GM21360 (cell line): ENCODE measurements at regions not wholly inside any gene's neighbourhood (a gene's known extent, or its start where the extent isn't known, plus 50 kb on each side); places are given as distances from the start of the nearest gene placed in this dataset.

ENCODE experiments used
- ATAC-seq: cut with Tn5 transposase; IDR thresholded peaks from one replicate; pipeline ENCODE4 v1.9.1; 2021; ENCODE audit warnings: mild to moderate bottlenecking, moderate library complexity; ENCODE audit not compliant: unreplicated experiment

DNA sequence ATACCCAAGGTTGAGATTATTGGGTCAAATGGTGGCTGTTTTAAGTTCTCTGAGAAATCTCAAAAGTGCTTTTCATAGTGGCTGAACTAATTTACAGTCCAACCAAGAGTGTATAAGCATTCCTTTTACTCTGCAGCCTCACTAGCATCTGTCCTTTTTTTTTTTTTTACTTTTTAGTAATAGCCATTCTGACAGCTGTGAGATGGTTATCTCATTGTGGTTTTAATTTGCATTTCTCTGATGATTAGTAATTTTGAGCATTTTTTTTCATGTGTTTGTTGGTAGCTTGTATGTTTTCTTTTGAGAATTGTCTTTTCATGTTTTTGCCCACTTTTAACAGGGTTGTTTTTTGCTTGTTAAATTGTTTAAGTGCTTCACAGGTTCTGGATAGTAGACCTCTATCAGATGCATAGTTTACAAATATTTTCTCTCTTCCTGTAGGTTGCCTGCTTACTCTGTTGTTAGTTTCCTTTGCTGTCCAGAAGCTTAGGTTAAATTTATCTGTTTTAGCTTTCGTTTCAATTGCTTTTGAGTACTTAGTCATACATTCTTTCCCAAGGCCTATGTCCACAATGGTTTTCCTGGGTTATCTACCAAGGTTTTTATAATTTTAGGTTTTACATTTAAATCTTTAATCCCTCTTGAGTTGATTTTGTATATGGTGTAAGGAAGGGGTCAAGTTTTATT is 881.3 kb upstream of the SEL1L start:
- ATAC-seq: no peak

DNA sequence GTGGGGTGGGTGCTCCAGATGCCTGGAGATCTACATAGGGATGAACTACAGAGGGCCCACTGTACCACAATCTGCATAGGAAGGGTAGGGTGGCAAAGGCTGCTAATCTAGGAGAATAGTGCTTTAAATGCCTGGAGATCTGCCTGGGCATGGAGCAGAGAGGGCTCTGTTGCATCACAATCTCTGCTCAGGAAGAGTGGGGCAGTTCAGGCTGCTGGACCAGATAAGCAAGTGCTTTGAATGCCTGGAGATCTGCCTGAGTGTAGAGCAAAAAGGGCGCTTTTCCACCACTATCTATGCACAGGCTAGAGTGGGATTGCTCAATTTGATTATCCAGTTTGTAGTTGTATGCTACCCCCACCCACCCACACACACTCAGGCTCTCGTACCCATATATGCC is 886.3 kb upstream of the SEL1L start:
- no peak for ATAC-seq

DNA sequence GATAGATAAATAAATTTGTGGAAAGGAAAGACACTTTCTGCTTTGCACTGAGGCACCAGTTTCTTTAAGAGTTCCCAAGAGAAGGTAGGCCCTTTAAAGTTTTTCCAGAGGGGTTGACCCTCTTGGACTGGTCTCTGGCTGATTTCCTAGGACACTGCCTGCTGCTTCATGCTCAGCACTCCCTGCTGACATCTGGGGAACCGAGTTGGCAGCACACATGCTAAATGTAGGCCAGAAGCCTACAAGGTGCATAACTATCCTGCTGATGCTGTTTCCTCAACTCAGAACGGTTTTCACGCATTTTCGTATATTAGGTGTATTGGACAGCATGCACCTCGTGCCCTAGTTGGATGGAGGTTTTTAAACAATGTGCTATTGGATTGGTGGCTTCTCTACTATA is 887.2 kb upstream of the SEL1L start:
- ATAC-seq: no peak

DNA sequence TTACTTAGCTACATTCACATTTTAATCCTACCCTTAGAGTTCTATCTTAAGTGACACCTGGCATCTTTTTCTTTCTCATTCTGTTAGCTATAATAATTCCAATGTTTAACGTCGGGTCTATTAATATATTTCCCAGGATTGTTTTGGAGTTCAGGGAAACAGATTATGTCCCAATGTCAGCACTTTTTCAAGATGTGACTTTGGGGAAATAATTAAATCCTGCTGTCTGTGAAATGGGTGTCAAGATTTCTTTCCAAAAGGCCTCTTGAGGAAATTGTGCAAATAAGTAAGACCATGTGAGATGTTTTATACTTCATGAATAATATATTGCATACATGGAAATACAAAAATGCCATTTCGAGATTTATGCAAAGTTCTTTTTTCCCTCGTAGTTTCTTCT is 887.6 kb upstream of the SEL1L start:
- no peak for ATAC-seq

DNA sequence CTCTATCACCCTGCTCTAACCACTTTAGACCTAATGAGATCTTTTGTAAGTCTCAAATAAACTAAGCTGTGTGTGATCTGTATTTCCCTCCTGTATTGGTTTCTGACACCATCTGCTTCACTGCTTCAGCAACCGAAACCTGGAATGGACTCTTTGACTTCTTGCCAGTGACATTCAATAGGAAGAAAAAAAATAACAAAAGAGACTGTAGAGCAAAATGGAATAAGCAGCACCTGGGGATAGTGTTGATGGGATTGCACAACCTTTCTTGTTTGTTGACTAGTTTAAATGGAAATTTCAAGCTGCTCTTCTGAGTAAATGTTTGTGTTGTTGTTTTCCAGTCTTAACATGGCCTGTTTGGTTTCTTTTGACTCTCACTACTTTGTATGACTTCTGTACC is 888.6 kb upstream of the SEL1L start:
- no peak for ATAC-seq

DNA sequence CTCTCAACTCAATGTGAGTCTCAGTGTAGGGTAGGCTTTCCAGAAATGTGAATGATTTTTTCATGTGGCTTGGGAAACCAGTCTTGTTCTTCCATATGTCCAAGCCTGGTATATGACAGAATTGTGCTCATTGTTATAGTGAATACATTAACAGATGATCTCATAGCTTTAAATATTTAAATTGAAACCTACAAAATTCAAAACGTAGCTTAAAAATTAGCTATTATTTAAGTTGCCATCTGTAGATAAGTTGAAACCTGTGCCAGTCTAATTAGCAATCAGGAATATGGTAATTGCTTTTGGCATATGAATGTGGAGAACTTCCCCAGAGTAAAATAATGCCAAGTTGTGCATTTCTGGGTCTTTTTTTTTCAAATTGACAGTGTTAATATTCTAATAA is 891.6 kb upstream of the SEL1L start:
- ATAC-seq: no peak

DNA sequence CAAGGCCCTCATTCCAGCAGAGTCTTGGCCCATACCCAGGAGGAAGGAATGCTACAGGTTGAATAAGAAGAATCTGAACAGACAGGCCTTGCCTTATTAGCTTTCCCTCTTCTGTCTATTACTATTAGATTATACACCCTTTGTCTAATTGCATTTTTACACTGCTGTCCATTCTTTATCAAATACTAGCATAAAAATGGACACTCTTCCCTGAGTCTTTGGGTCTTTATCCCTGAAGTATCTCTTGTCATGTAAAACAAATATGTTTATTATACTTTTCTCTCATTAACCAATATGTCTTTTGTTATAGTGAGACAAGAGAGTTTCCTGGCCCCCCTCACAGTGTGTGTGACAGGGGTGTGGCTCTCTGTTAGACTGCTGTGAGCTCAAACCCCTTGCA is 897.4 kb upstream of the SEL1L start:
- ATAC-seq: no peak

DNA sequence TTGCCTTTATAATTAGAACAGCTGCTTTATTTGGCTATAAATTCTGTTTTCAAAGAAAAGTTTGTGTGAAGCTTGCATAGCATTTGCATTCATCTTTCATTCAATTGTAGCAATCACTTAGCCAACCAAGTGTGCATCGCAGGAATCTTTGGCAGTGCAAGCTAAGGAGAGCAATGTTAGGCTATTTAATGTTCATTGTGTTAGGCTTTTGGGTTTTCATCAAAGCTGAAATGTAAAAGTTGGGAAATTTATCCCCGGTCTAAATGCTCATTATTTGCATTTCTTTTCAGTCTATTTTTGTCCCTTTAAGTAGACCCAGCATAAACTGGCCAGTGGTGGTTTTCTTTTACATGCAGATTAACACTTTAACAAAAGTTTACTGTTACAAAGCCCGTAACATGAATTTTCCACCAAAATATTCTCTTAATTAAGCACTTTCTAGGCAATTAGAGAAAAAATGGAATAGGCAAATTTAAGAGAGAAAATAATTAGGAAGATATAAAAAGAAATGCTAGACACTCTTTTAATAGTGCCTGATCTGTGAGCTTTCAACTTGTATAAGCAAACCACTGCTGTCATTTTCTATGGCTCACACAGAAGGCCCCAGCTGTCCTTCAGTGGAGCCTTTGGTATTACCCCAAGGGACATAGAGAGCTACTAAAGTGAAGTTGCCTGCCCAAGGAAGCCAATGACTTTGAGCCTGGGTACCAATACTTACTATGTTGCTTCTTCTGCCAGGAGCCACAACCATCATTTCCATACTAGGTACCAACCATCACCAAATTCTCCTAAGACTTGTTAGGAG is 898.9 kb upstream of the SEL1L start:
- ATAC-seq: no peak

DNA sequence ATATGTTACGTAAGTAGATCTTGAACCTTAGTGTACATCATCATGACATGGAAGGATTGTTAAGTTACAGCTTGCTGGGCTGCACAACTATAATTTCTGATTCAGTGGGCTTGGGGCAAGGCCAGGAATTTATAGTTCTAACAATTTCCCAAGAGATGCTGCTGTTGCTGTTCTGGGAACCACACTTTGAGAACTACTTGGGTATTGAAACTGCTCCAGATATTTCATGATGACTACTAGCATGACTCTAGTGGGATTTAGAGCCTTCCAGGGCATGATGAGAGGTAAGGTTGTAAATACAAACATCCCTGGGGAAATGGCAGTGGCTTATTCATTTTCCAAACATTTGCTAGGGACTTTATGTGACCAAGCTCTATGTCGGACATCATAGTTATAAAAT is 904.8 kb upstream of the SEL1L start:
- no peak for ATAC-seq

DNA sequence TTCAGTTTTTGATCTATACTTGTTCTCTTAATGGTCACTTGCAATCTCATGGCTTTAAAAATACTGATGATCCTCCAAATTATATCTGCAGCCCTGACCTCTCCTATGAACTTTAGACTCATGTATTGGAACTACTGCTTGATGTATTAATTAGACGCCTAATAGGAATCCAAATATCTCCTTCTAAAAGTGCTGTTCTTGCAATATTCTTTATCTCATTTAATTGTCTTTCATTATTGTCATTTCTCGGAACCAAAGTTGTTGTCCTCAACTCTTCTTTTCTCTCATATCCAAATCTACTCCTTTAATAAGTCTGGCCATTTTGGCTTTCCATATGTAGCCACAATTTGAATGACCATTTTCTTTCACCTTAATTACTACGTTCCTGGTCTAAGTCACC is 907.6 kb upstream of the SEL1L start:
- no peak for ATAC-seq

DNA sequence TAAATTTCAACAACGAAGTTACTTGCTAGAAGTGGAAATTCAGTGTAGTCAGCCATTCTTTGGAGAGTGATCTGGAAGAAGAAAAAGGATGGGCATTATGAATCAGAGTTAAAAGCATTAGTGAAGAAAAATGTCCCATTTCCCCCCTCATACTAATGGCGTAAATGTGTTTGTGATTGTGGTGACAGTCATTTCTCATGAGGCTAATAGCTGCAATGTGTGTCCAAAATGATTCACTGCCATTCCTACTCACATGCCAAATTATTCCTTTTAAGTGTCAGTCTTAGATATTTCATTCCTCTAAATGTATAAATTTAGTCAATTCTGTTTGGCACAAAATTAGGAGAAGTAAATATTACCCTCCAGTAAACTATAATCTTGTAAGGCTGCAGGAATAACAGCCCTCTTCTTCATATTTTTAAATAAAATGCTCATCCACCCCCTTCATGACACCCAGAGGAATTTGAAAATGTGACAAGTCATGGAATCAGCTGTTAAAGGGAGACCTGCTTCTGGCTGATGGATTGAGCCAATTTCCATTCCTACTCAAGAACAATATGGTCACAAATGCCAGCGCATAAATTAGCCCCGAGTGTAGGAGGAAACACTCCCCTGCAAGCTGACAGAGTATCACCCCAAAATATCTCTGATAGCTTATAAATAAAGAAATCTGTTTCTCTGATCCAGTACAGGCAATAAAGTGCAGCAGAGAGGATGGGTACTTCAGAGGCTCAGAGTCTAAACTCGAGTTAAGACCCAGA is 912.3 kb upstream of the SEL1L start:
- ATAC-seq: no peak

DNA sequence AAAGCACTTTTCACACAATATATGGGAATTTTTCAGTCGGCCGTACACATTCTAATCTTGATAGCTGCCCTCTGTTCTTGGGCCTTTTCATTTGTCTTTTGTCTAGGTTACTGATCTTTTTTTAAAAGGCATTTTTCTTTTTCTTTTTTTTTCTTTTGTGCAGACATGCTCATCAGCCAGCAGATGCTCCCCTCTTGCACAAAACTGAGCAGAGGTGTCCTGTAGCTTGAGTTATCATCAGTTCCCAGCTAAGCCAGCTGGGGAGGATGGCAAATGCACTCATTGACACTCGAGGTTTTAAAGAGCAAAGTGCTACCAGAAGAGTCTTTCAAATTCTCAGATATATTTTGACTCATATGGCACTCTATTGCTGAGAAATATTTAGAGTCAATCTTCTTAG is 913.9 kb upstream of the SEL1L start:
- no peak for ATAC-seq

DNA sequence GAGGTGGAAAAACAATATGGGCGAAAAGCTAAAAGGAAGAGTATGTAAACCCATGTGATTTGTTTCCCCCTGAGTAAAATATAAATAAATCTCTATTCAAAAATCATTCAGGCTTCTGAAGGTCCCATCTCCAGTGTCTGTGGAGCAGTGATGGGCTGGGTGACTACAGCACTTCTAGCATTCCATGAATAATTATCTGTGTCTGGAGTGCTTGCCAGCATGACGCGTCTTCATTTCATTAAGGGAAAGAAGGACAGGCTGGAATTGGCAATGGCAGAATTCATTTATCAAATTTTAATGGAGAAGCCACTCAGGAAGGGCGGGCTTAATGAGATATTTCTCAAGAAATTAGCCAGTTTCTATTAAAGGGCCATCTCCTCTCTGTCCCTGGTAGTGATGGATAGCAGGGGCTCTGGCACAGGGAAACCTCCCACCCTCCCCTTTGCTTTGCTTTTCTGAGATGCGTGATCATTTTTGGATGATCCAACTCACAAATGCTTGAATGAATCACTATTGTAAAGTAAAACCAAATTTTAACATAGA is 916.3 kb upstream of the SEL1L start:
- no peak for ATAC-seq

DNA sequence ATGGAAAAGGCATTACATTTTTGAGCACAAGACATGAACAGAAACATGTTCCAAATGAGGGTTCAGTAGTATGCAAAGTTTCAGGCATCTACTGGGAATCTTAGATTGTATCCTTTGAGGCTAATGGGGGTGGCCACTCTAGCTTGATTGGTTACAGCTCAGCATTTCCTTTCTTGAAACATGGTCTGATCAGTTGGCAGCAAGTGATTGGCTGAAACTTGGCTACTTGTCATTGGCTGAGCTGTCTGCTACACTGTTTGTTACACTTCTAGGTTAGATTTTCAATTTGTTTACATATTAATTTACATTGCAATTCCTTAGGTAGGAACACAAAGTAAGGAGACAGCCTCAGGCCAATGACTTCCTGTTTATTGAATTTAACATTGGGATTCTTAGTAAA is 918.0 kb upstream of the SEL1L start:
- no peak for ATAC-seq

DNA sequence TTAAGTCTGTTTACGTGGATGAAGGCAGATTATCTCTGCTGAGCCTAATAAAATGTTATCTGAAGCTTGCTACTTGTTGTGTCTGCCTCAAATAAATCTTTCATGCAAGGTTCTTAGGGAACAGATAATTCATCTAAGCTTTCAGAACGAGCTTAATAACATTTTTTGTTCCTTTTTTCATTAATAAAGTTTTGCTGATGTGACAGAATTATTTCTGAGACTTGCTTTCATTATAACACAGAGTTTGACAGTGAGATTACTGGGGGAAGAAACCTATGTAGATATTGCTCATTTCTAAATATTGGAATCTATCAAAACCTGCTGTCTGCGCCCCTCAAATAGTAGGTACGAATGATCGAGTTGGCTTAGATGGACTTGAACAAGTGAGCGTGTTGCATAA is 948.7 kb upstream of the SEL1L start:
- no peak for ATAC-seq

DNA sequence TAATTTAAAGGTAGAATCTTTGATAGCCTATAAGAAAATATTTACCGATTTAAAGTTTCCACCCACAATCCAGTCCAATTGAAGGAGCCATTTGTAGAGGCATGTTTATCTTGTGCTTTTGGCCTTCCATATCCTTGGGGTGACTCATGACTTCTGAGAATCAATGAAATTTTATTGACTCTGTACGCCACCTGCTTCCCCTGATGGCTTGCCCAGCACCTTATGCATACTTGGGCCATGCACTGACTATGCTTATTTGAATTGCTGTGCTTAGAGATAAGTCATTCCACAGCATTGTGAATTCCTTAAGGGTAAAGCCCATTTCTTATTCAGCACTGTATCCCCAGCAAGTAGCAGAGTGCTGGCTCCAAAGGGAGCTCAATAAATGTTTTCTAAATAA is 954.8 kb upstream of the SEL1L start:
- no peak for ATAC-seq

DNA sequence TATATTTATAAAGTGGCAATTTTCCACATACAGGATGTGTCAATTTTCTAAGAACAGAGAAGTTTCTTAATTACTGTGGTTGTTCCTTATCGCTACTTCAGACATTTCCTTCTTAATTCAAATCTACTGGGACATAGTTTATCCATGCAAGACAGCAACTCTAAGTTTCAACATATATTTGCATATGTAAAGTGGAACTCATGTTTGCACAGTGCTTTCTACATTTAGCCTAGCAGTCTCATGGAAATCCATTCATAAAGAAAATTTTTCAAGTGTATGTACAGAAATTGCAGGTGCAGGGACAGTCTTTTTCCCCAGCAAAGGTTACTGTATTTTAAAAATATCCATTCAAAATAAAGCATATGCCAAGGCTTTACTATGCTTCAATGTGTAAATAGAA is 956.7 kb upstream of the SEL1L start:
- no peak for ATAC-seq

DNA sequence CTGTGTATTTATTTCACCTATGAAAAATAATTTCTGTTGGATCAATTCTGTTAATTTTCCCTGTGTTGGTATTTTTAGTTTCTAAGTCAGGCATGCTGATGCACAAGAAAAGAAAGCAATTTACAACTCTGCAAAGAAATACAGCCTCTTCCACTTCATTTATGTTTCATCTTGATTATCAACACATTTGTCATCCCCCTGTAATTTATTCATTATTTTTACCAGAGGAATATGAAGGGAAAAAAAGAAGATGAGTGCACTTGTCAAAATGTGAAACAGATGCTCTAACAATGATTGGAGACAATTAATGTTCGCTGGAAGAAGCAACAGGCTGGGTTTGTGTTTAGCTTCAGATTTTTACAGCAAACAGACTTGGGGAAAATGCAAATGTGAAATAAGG is 958.5 kb upstream of the SEL1L start:
- ATAC-seq: no peak

DNA sequence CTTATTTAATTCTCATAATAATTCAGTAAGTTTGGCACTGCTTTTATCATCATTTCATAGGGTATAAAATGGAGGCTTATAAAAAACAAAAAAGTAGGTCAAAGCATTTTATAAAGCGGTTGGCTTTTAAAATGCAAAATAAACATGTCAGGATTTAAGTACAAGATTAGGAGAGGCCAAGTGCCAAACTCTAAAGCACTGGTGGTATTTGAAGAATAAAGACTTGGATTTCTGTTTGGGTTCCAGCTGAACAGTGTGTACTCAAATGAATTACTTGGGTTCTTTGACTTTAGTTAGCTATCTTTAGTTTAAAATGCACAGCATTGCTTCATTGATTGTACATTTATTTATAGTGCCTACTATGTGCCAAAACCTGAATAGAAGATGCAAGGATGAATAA is 966.6 kb upstream of the SEL1L start:
- ATAC-seq: no peak

DNA sequence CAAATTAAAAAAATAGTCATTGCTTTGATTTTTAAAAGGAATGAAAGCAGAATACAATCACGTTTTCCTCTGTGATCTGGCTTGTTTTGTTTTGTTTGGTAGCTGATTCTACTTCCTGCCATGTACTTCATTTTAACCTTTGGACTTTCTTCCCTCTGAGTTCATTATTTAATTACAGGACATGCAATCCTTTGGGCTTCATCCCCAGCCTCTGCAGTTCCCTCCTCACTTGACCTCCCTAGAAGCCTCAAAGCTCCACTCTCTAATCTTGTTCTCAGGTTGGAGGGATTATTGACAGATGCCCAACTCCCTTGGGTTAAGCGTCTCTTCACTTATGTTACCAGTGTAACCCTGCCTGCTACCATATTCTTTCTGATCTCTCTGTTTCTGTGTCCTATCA is 967.9 kb upstream of the SEL1L start:
- no peak for ATAC-seq

DNA sequence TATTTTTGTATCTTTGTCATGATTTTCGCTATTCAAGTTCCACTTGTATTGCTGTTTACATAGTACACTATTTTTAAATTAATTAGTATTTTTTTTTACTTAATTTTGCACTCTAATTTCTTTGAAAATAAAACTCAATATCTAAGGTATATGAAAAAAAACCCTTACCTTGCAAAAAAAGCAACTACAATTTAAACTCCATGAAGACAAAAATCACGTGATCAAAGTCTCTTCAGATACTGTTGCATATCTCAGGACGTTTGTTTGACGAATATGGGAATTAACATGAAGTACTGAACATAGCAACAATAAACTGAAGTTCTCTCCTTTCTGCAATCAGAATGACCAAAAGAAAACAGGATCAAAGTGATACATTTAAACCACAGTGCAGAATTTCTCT is 968.4 kb upstream of the SEL1L start:
- no peak for ATAC-seq

DNA sequence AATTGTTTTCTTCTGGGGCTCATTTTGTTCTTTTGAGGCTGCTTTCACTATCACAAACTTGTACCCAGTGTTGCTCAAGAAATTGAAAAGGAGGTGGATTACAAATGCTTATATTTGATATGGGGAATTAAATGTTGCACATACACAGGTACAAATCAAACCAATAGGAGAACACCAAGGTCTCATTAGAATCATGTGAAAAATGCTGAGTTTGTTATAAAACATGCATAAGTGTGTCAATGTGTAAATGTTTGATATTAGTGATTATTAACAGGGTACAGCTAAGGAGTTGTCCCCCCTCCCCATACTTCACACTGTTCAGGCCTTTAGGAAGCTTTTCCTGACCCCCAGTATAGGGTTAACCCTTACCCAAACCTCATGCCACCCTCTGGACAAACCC is 971.2 kb upstream of the SEL1L start:
- no peak for ATAC-seq
